GM21447 (cell line): ENCODE measurements at regions not wholly inside any gene's neighbourhood (a gene's known extent, or its start where the extent isn't known, plus 50 kb on each side); places are given as distances from the start of the nearest gene placed in this dataset.

ENCODE experiments used
- ATAC-seq: cut with Tn5 transposase; IDR thresholded peaks from one replicate; pipeline ENCODE4 v1.9.1; 2021; ENCODE audit not compliant: unreplicated experiment

GRCh38 chr21:28758042-28758882 lies 234.4 kb downstream of the LTN1 start:
- ATAC-seq, result no peak

GRCh38 chr21:28754862-28755261 lies 237.8 kb downstream of the LTN1 start:
- ATAC-seq, result no peak

GRCh38 chr21:28754127-28754611 lies 238.5 kb downstream of the LTN1 start:
- ATAC-seq, result no peak

GRCh38 chr21:28752131-28752530 lies 240.5 kb downstream of the LTN1 start:
- ATAC-seq, result no peak

- no peak for ATAC-seq
Observed at GRCh38 chr21:28751176-28751575, 241.5 kb downstream of the LTN1 start.

- no peak for ATAC-seq
Observed at GRCh38 chr21:28750565-28750964, 242.1 kb downstream of the LTN1 start.

- no peak for ATAC-seq
Observed at GRCh38 chr21:28749536-28749935, 243.1 kb downstream of the LTN1 start.

GRCh38 chr21:28747464-28747863 lies 245.2 kb downstream of the LTN1 start:
- no peak for ATAC-seq

GRCh38 chr21:28746166-28746565 lies 246.5 kb downstream of the LTN1 start:
- ATAC-seq, result no peak

- peak; percentile 84 for ATAC-seq
Observed at GRCh38 chr21:28745131-28746016, 247.3 kb downstream of the LTN1 start.

GRCh38 chr21:28743723-28744122 lies 249.0 kb downstream of the LTN1 start:
- no peak for ATAC-seq

GRCh38 chr21:28742527-28742926 lies 250.2 kb downstream of the LTN1 start:
- ATAC-seq, result no peak

- ATAC-seq, result no peak
Observed at GRCh38 chr21:28740125-28740524, 252.6 kb downstream of the LTN1 start.

- peak; percentile 43 for ATAC-seq
Observed at GRCh38 chr21:28738882-28739281, 253.8 kb downstream of the LTN1 start.

GRCh38 chr21:28738420-28738704 lies 254.3 kb downstream of the LTN1 start:
- no peak for ATAC-seq

- no peak for ATAC-seq
Observed at GRCh38 chr21:28737674-28738419, 254.8 kb downstream of the LTN1 start.

- no peak for ATAC-seq
Observed at GRCh38 chr21:28734522-28735175, 258.0 kb downstream of the LTN1 start.

GRCh38 chr21:28731700-28732321 lies 260.9 kb downstream of the LTN1 start:
- ATAC-seq, result no peak

- no peak for ATAC-seq
Observed at GRCh38 chr21:28729887-28730286, 262.8 kb downstream of the LTN1 start.

- ATAC-seq, result no peak
Observed at GRCh38 chr21:28727809-28728208, 264.9 kb downstream of the LTN1 start.
